K562 (cell line): ENCODE measurements at regions not wholly inside any gene's neighbourhood (a gene's known extent, or its start where the extent isn't known, plus 50 kb on each side); places are given as distances from the start of the nearest gene placed in this dataset.

ENCODE experiments used
- ATAC-seq: fragments of 200-7000 bp; cut with Tn5 transposase; 3 replicates; pipeline ENCODE4 v1.9.1; 2020; ENCODE audit warnings: moderate library complexity
- BruUV-seq: library from RNA; stranded (reverse); fragments of 400-500 nt; replicated peaks from 2 replicates; lab custom pipeline; 2021; lab: Mats Ljungman, UMichigan
- CTCF ChIA-PET: fragments of 300-600 bp; formaldehyde crosslinking; extraction: SDS; loops from one replicate; lab custom pipeline; 2021; ENCODE audit warnings: low intra/inter-chr PET ratio; lab: Yijun Ruan, JAX
- POLR2A ChIA-PET: fragments of 300-600, 350-650 bp; sonication (Branson Sonifier 250); formaldehyde crosslinking; extraction: SDS; loops from one replicate; lab custom pipeline; 2021; ENCODE audit warnings: antibody characterized with exemption, inconsistent platforms; lab: Yijun Ruan, JAX
- DNase-seq, 4 experiments: peaks; one replicate each; pipeline versions ENCODE4 v3.0.0 to v3.0.0-alpha.2; 2011 to 2018; ENCODE audit warnings: low spot score in 3 of 4, mixed read lengths in 3 of 4; ENCODE audit errors: extremely low read depth in 1 of 4
- FAIRE-seq: peaks from 2 replicates; lab custom pipeline; 2011; peaks lifted over from hg19 to GRCh38; lab: Jason Lieb, UNC
- H2AFZ ChIP-seq: 2 replicates; pipeline ENCODE4 v1.6.0; 2011; ENCODE audit warnings: low read depth, low read length, control low read depth, inconsistent platforms
- H3K27ac ChIP-seq: fragments of 200-600 bp; 3 replicates; pipeline ENCODE4 v1.8.0; 2011; ENCODE audit warnings: low read depth, mild to moderate bottlenecking, control low read depth, inconsistent platforms, low read length, moderate library complexity, mixed read lengths; ENCODE audit errors: extremely low read depth
- H3K27me3 ChIP-seq, 2 experiments: fragments of 300-600 bp in 1 of 2; 2 replicates in 1 of 2; 3 replicates in 1 of 2; pipeline versions ENCODE4 v1.6.0 to v1.8.0; 2011; ENCODE audit warnings: inconsistent platforms in 2 of 2, low read length in 2 of 2, mild to moderate bottlenecking in 1 of 2, mixed read lengths in 1 of 2, moderate library complexity in 1 of 2; ENCODE audit not compliant: control insufficient read depth in 2 of 2, insufficient read depth in 2 of 2
- H3K36me3 ChIP-seq: fragments of 300-600 bp; 3 replicates; pipeline ENCODE4 v1.8.0; 2011; ENCODE audit warnings: mild to moderate bottlenecking, low read length, inconsistent platforms; ENCODE audit not compliant: control insufficient read depth, insufficient read depth
- H3K4me1 ChIP-seq, 2 experiments: fragments of 200-600 bp in 1 of 2; replicated peaks in 1 of 2; 2 replicates in 1 of 2; 3 replicates in 1 of 2; pipeline versions ENCODE4 v1.5.1 to v1.8.0; 2011; ENCODE audit warnings: inconsistent platforms in 2 of 2, low read length in 2 of 2, mild to moderate bottlenecking in 1 of 2, mixed read lengths in 1 of 2, moderate library complexity in 1 of 2; ENCODE audit not compliant: control insufficient read depth in 2 of 2, insufficient read depth in 2 of 2
- H3K4me2 ChIP-seq: 2 replicates; pipeline ENCODE4 v1.6.1; 2011; ENCODE audit warnings: low read length, control low read depth, inconsistent platforms, mixed read lengths; ENCODE audit not compliant: insufficient read depth
- H3K4me3 ChIP-seq: fragments of 200-600 bp; sonication (generic), shearing (Covaris generic); 2 replicates; pipeline ENCODE4 v1.5.1; 2016; ENCODE audit warnings: control low read depth, inconsistent platforms
- H3K79me2 ChIP-seq: fragments of 200-600 bp; 3 replicates; pipeline ENCODE4 v1.8.0; 2011; ENCODE audit warnings: low read length, inconsistent platforms; ENCODE audit not compliant: control insufficient read depth, insufficient read depth
- H3K9ac ChIP-seq, 2 experiments: 2 replicates each; pipeline versions ENCODE4 v1.6.0 to v1.6.1; 2011; ENCODE audit warnings: low read depth in 2 of 2, low read length in 2 of 2, control low read depth in 1 of 2, inconsistent platforms in 1 of 2, mild to moderate bottlenecking in 1 of 2, mixed read lengths in 1 of 2; ENCODE audit not compliant: insufficient read depth in 1 of 2
- H3K9me1 ChIP-seq: one replicate; pipeline ENCODE4 v1.6.0; 2011; ENCODE audit warnings: inconsistent platforms, mild to moderate bottlenecking, low read length, moderate library complexity; ENCODE audit not compliant: control insufficient read depth, insufficient read depth
- H3K9me3 ChIP-seq: replicated peaks from 2 replicates; pipeline ENCODE4 v1.5.1; 2011; ENCODE audit warnings: low read depth, low read length, inconsistent platforms; ENCODE audit not compliant: control insufficient read depth, insufficient read depth
- H4K20me1 ChIP-seq: replicated peaks from 2 replicates; pipeline ENCODE4 v1.6.1; 2011; ENCODE audit warnings: low read length, inconsistent platforms, mixed read lengths; ENCODE audit not compliant: control insufficient read depth, insufficient read depth
- HDAC6 ChIP-seq: IDR thresholded peaks from 2 replicates; pipeline ENCODE4 v1.6.1; 2012; ENCODE audit warnings: low read depth, mild to moderate bottlenecking, control low read depth, inconsistent platforms, low read length, moderate library complexity
- NFIC ChIP-seq: fragments of 450-650 bp; IDR thresholded peaks from 2 replicates; pipeline ENCODE4 v1.6.1; 2017; ENCODE audit warnings: mild to moderate bottlenecking, inconsistent platforms
- STAT5A ChIP-seq: IDR thresholded peaks from 2 replicates; pipeline ENCODE4 v1.6.1; 2012; ENCODE audit warnings: low read length, inconsistent platforms, borderline replicate concordance
- TFAM ChIP-seq: fragments of 250-450 bp; sonication (Bioruptor Pico); conservative IDR thresholded peaks from 2 replicates; pipeline ENCODE4 v1.5.0; 2021; ENCODE audit warnings: mild to moderate bottlenecking, moderate library complexity
- WGBS: fragments of 100-300 bp; shearing (Covaris generic); methylation state at CpG from one replicate; pipeline ENCODE4 v1.1.6; 2016; ENCODE audit warnings: low coverage, mixed read lengths; ENCODE audit not compliant: insufficient coverage; ENCODE audit errors: missing lambda C conversion rate; 5-methylcytosine and 5-hydroxymethylcytosine counted together
- in situ Hi-C: fragments of 300-500 bp; cut with MboI; formaldehyde crosslinking; loops from 4 replicates; pipeline ENCODE4 v1.15.0; 2018; ENCODE audit warnings: inconsistent platforms, mixed read lengths
- intact Hi-C: fragments of 100-400 bp; cut with micrococcal nuclease; formaldehyde crosslinking; loops from 2 replicates; pipeline ENCODE4 v1.14.2; 2022
- TF ChIP-seq, protein P1 (sequence below): IDR thresholded peaks from 2 replicates; pipeline ENCODE4 v1.6.1; 2016; ENCODE audit warnings: missing genetic modification characterization, missing compliant biosample characterization

DNA sequence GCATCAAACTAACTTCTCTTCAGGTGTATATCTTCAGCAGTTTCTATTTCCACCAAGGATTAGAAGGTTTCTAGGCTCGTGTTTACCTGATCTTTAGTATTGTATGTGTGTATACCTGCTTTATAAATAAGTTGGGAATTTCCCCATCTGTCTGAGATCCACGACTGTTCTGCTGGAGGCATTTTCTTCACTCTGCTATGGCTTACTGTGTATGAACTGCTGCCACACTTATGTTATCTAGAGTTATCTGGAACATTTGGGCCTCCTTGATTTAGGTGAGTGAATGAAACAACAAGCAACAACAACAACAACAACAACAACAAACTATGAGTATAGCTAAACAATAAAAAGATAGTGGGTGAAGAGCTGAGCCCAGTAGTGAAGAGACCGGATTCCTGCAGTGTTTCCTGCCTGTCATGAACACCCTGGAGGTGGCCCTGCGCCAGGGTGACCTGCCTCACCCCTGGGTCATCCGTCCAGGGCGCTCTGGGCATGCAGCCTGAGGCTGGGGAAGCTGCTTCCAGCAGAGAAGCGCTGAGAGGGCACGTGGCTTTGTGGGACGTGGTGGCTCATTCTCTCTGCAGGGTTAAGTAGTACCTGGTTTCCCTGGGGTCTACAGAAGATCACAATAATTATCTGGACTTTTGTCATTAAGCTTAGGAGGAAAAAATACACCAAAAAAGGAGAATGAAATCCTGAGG is 56.1 kb upstream of the GATA6 start (continued):
- TF ChIP-seq TFAM, result no peak
- no peak for TF ChIP-seq STAT5A
- peak; percentile 35 for TF ChIP-seq NFIC

GRCh38 chr18:22114526-22115321 is 54.7 kb upstream of the GATA6 start:
- CTCF ChIA-PET, result no interaction called here
- no peaks in the 10 kb centered on the region for H4K20me1 ChIP-seq
- H3K9me3 ChIP-seq, result no peaks in the 10 kb centered on the region
- no peaks in the 10 kb centered on the region for H3K79me2 ChIP-seq
- H3K27me3 ChIP-seq, result peaks cover 0 to 3% of the 10 kb centered on the region in 2 experiments; a peak in 1 of 5 replicates
- no peak overlapping the region for H2AFZ ChIP-seq
- no peaks in the 10 kb centered on the region for H3K9me1 ChIP-seq
- H3K36me3 ChIP-seq, result no peaks in the 10 kb centered on the region
- H3K4me1 ChIP-seq, result peaks cover 10 to 15% of the 10 kb centered on the region in 2 experiments; a peak in 4 of 5 replicates
- FAIRE-seq, result no peak
- H3K4me2 ChIP-seq, result no peak overlapping the region
- no peak overlapping the region for H3K27ac ChIP-seq
- no peak overlapping the region for H3K4me3 ChIP-seq
- DNase-seq, result no peak
- BruUV-seq, result no TSS peak
- no peak for TF ChIP-seq HDAC6
- TF ChIP-seq, protein P1, sequence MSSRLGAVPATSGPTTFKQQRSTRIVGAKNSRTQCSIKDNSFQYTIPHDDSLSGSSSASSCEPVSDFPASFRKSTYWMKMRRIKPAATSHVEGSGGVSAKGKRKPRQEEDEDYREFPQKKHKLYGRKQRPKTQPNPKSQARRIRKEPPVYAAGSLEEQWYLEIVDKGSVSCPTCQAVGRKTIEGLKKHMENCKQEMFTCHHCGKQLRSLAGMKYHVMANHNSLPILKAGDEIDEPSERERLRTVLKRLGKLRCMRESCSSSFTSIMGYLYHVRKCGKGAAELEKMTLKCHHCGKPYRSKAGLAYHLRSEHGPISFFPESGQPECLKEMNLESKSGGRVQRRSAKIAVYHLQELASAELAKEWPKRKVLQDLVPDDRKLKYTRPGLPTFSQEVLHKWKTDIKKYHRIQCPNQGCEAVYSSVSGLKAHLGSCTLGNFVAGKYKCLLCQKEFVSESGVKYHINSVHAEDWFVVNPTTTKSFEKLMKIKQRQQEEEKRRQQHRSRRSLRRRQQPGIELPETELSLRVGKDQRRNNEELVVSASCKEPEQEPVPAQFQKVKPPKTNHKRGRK (tag), result peak; percentile 80
- WGBS, result 8% methylated on average over 7 of the region's 7 CpGs
- in situ Hi-C loops, result no loop called here
- POLR2A ChIA-PET, result interaction anchor here (0.5 to 0.6 kb wide), 2 partner anchors 213 to 268 kb away, joined by 3 to 5 read pairs; no protein-coding TSS in a partner anchor
- H3K9ac ChIP-seq, result no peak overlapping the region
- no peak for ATAC-seq
- intact Hi-C loops, result no loop called here
